ENCODE measurements at regions not wholly inside any gene's neighbourhood (a gene's known extent, or its start where the extent isn't known, plus 50 kb on each side); places are given as distances from the start of the nearest gene placed in this dataset.

DNA sequence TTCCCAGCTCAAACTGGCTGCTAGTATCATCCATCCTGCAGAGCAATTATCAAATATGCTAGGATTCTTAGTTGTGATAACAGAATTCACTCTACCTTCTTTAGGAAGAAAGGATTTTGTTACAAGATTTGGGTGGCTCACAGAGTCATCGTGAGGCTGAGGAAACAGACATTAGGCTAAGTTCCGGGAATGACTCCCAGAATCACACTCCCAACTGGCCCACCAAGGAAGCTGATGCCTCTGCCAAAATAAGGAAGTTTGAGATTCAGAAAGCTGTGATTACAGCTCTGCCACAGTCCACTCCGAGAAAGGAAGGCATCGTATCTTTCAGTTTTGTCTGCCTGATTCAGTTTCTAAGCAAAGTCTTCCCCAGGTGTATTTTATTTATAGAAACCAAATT is 50.6 kb upstream of the LYPLAL1 start:
- H3K27ac Mint-ChIP-seq (ENCODE audit: unreplicated experiment) = no peak overlapping the region
- no peaks in the 10 kb centered on the region for H3K27me3 Mint-ChIP-seq (ENCODE audit: low read depth)
- H3K9me3 Mint-ChIP-seq (ENCODE audit: low read depth) = no peaks in the 10 kb centered on the region
- H3K36me3 Mint-ChIP-seq (ENCODE audit: low read depth) = no peaks in the 10 kb centered on the region
- TF ChIP-seq, protein P1, sequence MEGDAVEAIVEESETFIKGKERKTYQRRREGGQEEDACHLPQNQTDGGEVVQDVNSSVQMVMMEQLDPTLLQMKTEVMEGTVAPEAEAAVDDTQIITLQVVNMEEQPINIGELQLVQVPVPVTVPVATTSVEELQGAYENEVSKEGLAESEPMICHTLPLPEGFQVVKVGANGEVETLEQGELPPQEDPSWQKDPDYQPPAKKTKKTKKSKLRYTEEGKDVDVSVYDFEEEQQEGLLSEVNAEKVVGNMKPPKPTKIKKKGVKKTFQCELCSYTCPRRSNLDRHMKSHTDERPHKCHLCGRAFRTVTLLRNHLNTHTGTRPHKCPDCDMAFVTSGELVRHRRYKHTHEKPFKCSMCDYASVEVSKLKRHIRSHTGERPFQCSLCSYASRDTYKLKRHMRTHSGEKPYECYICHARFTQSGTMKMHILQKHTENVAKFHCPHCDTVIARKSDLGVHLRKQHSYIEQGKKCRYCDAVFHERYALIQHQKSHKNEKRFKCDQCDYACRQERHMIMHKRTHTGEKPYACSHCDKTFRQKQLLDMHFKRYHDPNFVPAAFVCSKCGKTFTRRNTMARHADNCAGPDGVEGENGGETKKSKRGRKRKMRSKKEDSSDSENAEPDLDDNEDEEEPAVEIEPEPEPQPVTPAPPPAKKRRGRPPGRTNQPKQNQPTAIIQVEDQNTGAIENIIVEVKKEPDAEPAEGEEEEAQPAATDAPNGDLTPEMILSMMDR (IDR thresholded peaks at IDR 0.05) = no peak
- H3K4me1 Mint-ChIP-seq (ENCODE audit: low read depth) = peaks cover 19% of the 10 kb centered on the region
- no peak for DNase-seq (ENCODE audit: low spot score)
- H3K4me3 Mint-ChIP-seq (ENCODE audit: unreplicated experiment) = no peak overlapping the region

All from chondrocyte (in vitro differentiated cells).